ENCODE measurements at regions not wholly inside any gene's neighbourhood (a gene's known extent, or its start where the extent isn't known, plus 50 kb on each side); places are given as distances from the start of the nearest gene placed in this dataset.
"Not testable (repeated sequence)": the region's sequence is repeated elsewhere in the genome, so short reads cannot be mapped to it uniquely, and the experiment has no call there.

DNA sequence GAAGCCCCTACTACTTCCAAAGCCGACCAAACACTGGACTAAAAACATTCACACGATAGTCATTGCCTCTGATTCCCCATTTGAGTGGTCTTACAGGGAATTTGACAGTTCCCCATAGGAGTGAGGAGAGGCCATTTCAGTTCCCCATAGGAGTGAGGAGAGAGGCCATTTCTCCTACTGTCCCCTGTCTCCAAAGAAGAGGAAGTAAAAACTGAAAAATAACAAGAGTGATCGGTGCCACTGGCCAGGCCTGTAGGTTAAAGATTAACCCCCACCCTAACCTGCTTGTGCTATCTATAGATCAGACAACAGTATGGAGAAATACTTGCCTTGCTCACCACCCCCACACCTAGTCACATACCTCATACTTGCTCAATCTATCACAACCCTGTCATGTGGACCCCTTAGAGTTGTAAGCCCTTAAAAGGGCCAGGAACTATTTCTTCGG, 204.0 kb upstream of the MOCS1 start:
- peaks cover 0 to 10% (median 2%) of the 10 kb centered on the region in 10 experiments; a peak in 6 of 20 replicates for H3K4me1 ChIP-seq
- no peaks in the 10 kb centered on the region for H4K20me1 ChIP-seq
- no peak overlapping the region for H3K9ac ChIP-seq
- no peaks in the 10 kb centered on the region for H3K27me3 ChIP-seq
- H3K4me2 ChIP-seq: no peak overlapping the region
- H3K36me3 ChIP-seq: no peaks in the 10 kb centered on the region
- TF ChIP-seq Cebpa-rat (IDR thresholded peaks at IDR 0.05): no peak
- H3K4me3 ChIP-seq: no peak overlapping the region
- no peak overlapping the region for H3K27ac ChIP-seq
- H3K9me3 ChIP-seq (replicated peaks in 1 of 11): peaks cover 0 to 32% (median 22%) of the 10 kb centered on the region in 11 experiments; a peak in 14 of 22 replicates

DNA sequence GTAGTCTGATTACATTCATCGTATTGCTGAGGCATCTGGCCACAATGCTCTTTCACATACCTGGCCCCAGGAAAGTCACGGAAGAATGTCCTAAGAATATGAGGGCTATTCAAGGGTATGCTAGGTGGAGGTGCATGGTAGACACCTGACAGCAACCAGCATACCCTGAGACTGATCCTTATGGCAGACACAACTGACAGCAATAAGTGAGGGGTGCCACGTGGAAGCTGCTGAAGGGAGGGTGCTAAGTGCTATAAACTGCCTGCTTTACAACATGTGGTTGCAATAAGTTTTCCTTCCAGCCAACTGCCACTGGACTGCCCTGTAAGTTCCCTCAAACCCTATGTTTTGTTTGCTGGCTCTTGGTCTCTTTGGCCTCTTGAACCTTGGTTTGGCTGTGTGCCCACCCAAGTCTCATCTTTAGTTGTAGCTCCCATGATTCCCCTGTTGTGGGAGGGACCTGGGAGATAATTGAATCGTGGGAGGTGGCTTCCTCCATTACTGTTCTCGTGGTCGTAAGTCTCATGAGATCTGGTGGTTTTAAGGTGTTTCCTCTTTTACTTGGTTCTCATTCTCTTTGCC, 201.3 kb upstream of the MOCS1 start:
- no peak overlapping the region for H3K27ac ChIP-seq
- H3K36me3 ChIP-seq: no peaks in the 10 kb centered on the region
- H3K4me2 ChIP-seq: peak overlapping the region in 6 of 11 experiments; percentile 1 to 28 (median 11); a peak in 7 of 22 replicates
- H3K4me1 ChIP-seq: peaks cover 0 to 10% (median 2%) of the 10 kb centered on the region in 10 experiments; a peak in 6 of 20 replicates
- no peak overlapping the region for H3K9ac ChIP-seq
- H3K9me3 ChIP-seq (replicated peaks in 1 of 11): peaks cover 0 to 38% (median 27%) of the 10 kb centered on the region in 11 experiments; a peak in 14 of 22 replicates
- no peaks in the 10 kb centered on the region for H4K20me1 ChIP-seq
- no peak overlapping the region for H3K4me3 ChIP-seq
- H3K27me3 ChIP-seq: no peaks in the 10 kb centered on the region
- no peak for TF ChIP-seq Cebpa-rat (IDR thresholded peaks at IDR 0.05)

DNA sequence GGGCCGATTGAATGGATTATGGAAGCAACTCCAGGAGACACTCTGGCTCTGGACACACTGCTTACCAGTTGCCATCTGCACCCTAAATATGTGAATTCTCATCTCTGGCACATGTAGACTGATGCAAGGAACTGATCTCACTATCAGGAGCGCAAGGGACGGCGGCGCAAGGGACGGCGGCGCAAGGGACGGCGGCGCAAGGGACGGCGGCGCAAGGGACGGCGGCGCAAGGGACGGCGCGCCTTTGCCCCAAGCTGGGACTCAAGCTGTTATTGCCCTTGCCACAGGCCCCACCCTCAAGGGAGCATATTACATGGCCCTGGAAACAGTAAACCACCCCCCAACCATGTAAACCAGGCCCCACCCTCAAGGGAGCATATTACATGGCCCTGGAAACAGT, 199.7 kb upstream of the MOCS1 start:
- H3K27me3 ChIP-seq, H3K27ac ChIP-seq, H3K9ac ChIP-seq, H3K36me3 ChIP-seq, H3K4me2 ChIP-seq, H3K4me1 ChIP-seq, H3K4me3 ChIP-seq, H4K20me1 ChIP-seq: not testable (repeated sequence)
- H3K9me3 ChIP-seq (replicated peaks in 1 of 11): peaks cover 5 to 49% (median 27%) of the 10 kb centered on the region in 11 experiments; a peak in 15 of 22 replicates

GRCh38 chr6:40131675-40132074, 197.4 kb upstream of the MOCS1 start:
- no peak overlapping the region for H3K27ac ChIP-seq

GRCh38 chr6:40128127-40128526, 193.9 kb upstream of the MOCS1 start:
- no peaks in the 10 kb centered on the region for H4K20me1 ChIP-seq

More at GRCh38 chr6:40131675-40132074, 197.4 kb upstream of the MOCS1 start:
- Histone ChIP-seq H3K4me1 (peaks cover 0 to 10% (median 2%) of the 10 kb centered on the region in 10 experiments; a peak in 6 of 20 replicates), H3K9me3 (replicated peaks in 1 of 11) (peaks cover 5 to 49% (median 27%) of the 10 kb centered on the region in 11 experiments; a peak in 15 of 22 replicates), H3K4me2 (no peak overlapping the region), H3K9ac (no peak overlapping the region), H3K36me3 (no peaks in the 10 kb centered on the region), H3K4me3 (no peak overlapping the region), H4K20me1 (no peaks in the 10 kb centered on the region), H3K27me3 (no peaks in the 10 kb centered on the region)
- no peak for TF ChIP-seq Cebpa-rat (IDR thresholded peaks at IDR 0.05)

DNA sequence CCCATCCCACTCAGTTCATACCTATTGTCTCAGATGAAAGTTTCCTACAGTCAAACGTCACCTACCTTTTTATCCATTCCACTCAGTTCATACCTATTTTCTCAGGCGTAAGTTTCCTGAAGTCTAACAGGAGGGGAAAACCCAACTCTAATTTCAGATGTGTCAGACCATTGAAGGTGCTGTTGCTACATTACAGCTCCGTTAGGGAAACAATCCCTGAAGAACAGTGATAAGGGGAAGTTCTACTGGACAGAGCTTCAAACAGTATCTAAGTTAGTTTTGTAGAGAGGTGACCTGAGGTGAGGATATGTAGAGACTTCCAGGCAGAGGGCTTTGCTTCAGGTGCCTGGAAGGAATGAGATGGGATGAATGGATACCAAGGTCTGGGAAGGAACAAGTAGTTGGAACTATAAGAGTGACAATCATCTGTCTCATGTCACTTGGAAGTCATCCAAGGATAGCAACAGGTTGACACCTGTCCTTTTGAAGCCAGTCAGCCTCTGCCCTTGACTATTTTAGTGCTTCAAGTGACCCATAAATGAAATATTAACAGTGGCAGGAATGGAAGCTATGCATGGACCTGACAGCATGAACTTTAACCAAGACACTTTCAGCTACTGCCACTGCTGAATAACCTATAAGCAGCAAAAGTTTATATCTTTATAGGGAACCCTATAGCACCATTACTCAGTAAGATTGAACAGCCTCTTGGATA, 191.6 kb upstream of the MOCS1 start:
- no peak overlapping the region for H3K27ac ChIP-seq
- TF ChIP-seq Cebpa-rat (IDR thresholded peaks at IDR 0.05): no peak
- no peak overlapping the region for H3K4me2 ChIP-seq
- H3K4me3 ChIP-seq: no peak overlapping the region
- no peak overlapping the region for H3K9ac ChIP-seq
- no peaks in the 10 kb centered on the region for H4K20me1 ChIP-seq
- no peaks in the 10 kb centered on the region for H3K4me1 ChIP-seq
- peaks cover 0 to 15% (median 0%) of the 10 kb centered on the region in 11 experiments; a peak in 3 of 22 replicates for H3K9me3 ChIP-seq (replicated peaks in 1 of 11)
- no peaks in the 10 kb centered on the region for H3K27me3 ChIP-seq
- no peaks in the 10 kb centered on the region for H3K36me3 ChIP-seq

More at GRCh38 chr6:40128127-40128526, 193.9 kb upstream of the MOCS1 start:
- no peaks in the 10 kb centered on the region for H3K36me3 ChIP-seq
- no peak for TF ChIP-seq Cebpa-rat (IDR thresholded peaks at IDR 0.05)
- no peak overlapping the region for H3K27ac ChIP-seq
- peaks cover 0 to 27% (median 4%) of the 10 kb centered on the region in 11 experiments; a peak in 6 of 22 replicates for H3K9me3 ChIP-seq (replicated peaks in 1 of 11)
- H3K4me2 ChIP-seq: no peak overlapping the region
- no peaks in the 10 kb centered on the region for H3K27me3 ChIP-seq
- no peaks in the 10 kb centered on the region for H3K4me1 ChIP-seq
- no peak overlapping the region for H3K4me3 ChIP-seq
- no peak overlapping the region for H3K9ac ChIP-seq

- Histone ChIP-seq H3K27me3 (no peaks in the 10 kb centered on the region), H3K9ac (no peak overlapping the region), H3K4me1 (no peaks in the 10 kb centered on the region), H3K9me3 (replicated peaks in 1 of 11) (peaks cover 0 to 8% (median 0%) of the 10 kb centered on the region in 11 experiments; a peak in 3 of 22 replicates), H3K27ac (no peak overlapping the region), H4K20me1 (no peaks in the 10 kb centered on the region), H3K4me3 (no peak overlapping the region), H3K4me2 (no peak overlapping the region), H3K36me3 (no peaks in the 10 kb centered on the region)
- no peak for TF ChIP-seq Cebpa-rat (IDR thresholded peaks at IDR 0.05)
These were observed 190.7 kb upstream of the MOCS1 start for GRCh38 chr6:40124924-40125323.

DNA sequence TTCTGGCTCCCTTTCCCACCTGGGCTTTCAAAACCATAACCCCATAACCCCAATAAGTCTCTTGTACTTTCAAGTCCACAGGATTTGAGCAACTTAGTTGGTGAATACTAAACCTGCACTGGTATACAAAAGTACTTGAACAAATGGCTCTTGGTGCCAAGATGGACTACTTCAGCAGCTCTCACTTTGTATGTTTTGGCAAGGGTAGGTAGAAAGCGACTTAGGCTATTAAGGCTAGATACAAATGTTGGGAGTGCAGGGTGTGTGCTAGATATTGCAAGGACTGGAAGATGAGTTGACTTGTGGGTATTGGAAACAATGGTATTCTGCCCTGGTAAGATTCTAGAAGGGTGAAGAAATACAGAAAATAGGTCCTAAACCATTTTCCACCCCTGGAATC, 182.6 kb upstream of the MOCS1 start:
- Histone ChIP-seq H3K9ac (no peak overlapping the region), H3K27ac (no peak overlapping the region), H3K27me3 (no peaks in the 10 kb centered on the region), H3K9me3 (replicated peaks in 1 of 11) (no peaks in the 10 kb centered on the region; a peak in 1 of 22 replicates), H3K4me2 (no peak overlapping the region), H3K36me3 (no peaks in the 10 kb centered on the region), H3K4me3 (no peak overlapping the region), H4K20me1 (no peaks in the 10 kb centered on the region), H3K4me1 (no peaks in the 10 kb centered on the region)
- no peak for TF ChIP-seq Cebpa-rat (IDR thresholded peaks at IDR 0.05)

DNA sequence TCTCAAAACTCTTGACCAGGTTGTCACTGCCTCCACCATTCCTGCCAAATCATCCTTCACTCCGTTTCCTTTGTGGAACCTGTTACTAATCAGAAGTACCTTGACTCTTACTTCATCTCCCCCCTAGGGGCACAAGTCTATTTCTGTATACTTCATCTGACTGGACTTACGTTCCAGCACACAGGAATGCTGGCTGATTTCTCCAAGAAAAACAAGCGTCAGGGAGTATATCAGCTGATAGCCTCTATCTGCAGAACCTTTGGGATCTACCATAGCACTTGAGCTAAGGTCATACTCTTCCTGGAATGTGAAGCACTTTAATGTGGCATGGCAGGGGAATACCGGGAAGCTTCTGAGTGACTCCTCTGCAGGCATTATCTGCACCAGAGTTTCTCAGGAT, 178.1 kb upstream of the MOCS1 start:
- Histone ChIP-seq H3K27me3 (no peaks in the 10 kb centered on the region), H3K9ac (no peak overlapping the region), H3K36me3 (no peaks in the 10 kb centered on the region), H3K4me3 (no peak overlapping the region), H3K4me2 (no peak overlapping the region), H3K27ac (no peak overlapping the region), H3K4me1 (no peaks in the 10 kb centered on the region), H3K9me3 (replicated peaks in 1 of 11) (peaks cover 9 to 23% (median 17%) of the 10 kb centered on the region in 11 experiments; a peak in 21 of 22 replicates), H4K20me1 (no peaks in the 10 kb centered on the region)
- TF ChIP-seq Cebpa-rat (IDR thresholded peaks at IDR 0.05): no peak

Measured in BLaER1 treated with 17β-estradiol and CSF1 and Interleukin-3, amounts not matched to agents 10 nM and 100 nM (cell line).